IPS-NIHi7 (cell line): ENCODE measurements at regions not wholly inside any gene's neighbourhood (a gene's known extent, or its start where the extent isn't known, plus 50 kb on each side); places are given as distances from the start of the nearest gene placed in this dataset.

Experiments
- DNase-seq: peaks from one replicate; pipeline ENCODE4 v3.0.0; 2012; ENCODE audit warnings: mixed read lengths; ENCODE audit errors: extremely low spot score

- no peak for DNase-seq
These were observed 639.4 kb downstream of the SEMA5A start for GRCh38 chr5:8906303-8906967.

GRCh38 chr5:8907168-8907868, 638.6 kb downstream of the SEMA5A start:
- DNase-seq = no peak

GRCh38 chr5:8908055-8908683, 637.7 kb downstream of the SEMA5A start:
- DNase-seq = peak; percentile 82

GRCh38 chr5:8912106-8912505, 633.8 kb downstream of the SEMA5A start:
- DNase-seq = no peak

GRCh38 chr5:8913522-8913921, 632.4 kb downstream of the SEMA5A start:
- DNase-seq = no peak

- DNase-seq = no peak
These were observed 626.8 kb downstream of the SEMA5A start for GRCh38 chr5:8919096-8919495.

GRCh38 chr5:8923526-8923925, 622.3 kb downstream of the SEMA5A start:
- DNase-seq = no peak

GRCh38 chr5:8924054-8924793, 621.7 kb downstream of the SEMA5A start:
- DNase-seq = no peak

- no peak for DNase-seq
These were observed 615.9 kb downstream of the SEMA5A start for GRCh38 chr5:8930021-8930420.

GRCh38 chr5:8934455-8934854, 611.4 kb downstream of the SEMA5A start:
- DNase-seq = peak; percentile 21

- no peak for DNase-seq
These were observed 604.9 kb downstream of the SEMA5A start for GRCh38 chr5:8940934-8941333.

GRCh38 chr5:8943301-8943700, 602.6 kb downstream of the SEMA5A start:
- no peak for DNase-seq

GRCh38 chr5:8944005-8944404, 601.9 kb downstream of the SEMA5A start:
- DNase-seq = no peak

- DNase-seq = no peak
These were observed 599.9 kb downstream of the SEMA5A start for GRCh38 chr5:8945972-8946371.

GRCh38 chr5:8949908-8950307, 596.0 kb downstream of the SEMA5A start:
- no peak for DNase-seq

- DNase-seq = no peak
These were observed 593.7 kb downstream of the SEMA5A start for GRCh38 chr5:8952147-8952546.

- DNase-seq = no peak
These were observed 592.9 kb downstream of the SEMA5A start for GRCh38 chr5:8953016-8953415.

GRCh38 chr5:8953911-8954438, 591.9 kb downstream of the SEMA5A start:
- no peak for DNase-seq

GRCh38 chr5:8954801-8955200, 591.1 kb downstream of the SEMA5A start:
- no peak for DNase-seq

- DNase-seq = no peak
These were observed 589.2 kb downstream of the SEMA5A start for GRCh38 chr5:8956659-8957058.

- DNase-seq = no peak
These were observed 587.3 kb downstream of the SEMA5A start for GRCh38 chr5:8958602-8959001.

GRCh38 chr5:8961219-8961618, 584.7 kb downstream of the SEMA5A start:
- DNase-seq = no peak
